ENCODE measurements at regions not wholly inside any gene's neighbourhood (a gene's known extent, or its start where the extent isn't known, plus 50 kb on each side); places are given as distances from the start of the nearest gene placed in this dataset.
A peak's percentile ranks its signal among the peaks of the same experiment; 100 is the strongest.

GRCh38 chr10:90197766-90198165, 496.4 kb downstream of the KIF20B start:
- peaks cover 10% of the 10 kb centered on the region for H3K4me1 ChIP-seq (ENCODE audit: insufficient read depth, low read length)
- no peaks in the 10 kb centered on the region for H3K36me3 ChIP-seq (ENCODE audit: insufficient read depth, low read length)
- FAIRE-seq (no peak), DNase-seq (ENCODE audit: low read depth) (peak; percentile 78)
- H3K9ac ChIP-seq (ENCODE audit: low read length) = no peak overlapping the region
- H3K9me3 ChIP-seq (ENCODE audit: insufficient read depth, low read depth, low read length) = no peaks in the 10 kb centered on the region
- Mint-ChIP-seq H3K4me3 (ENCODE audit: unreplicated experiment) (no peak overlapping the region), H3K27ac (ENCODE audit: unreplicated experiment) (no peak overlapping the region), H3K36me3 (ENCODE audit: low read depth, unreplicated experiment) (no peaks in the 10 kb centered on the region), H3K4me1 (ENCODE audit: low read depth, unreplicated experiment) (peaks cover 18% of the 10 kb centered on the region), H3K27me3 (ENCODE audit: low read depth, unreplicated experiment) (no peaks in the 10 kb centered on the region), H3K9me3 (ENCODE audit: unreplicated experiment) (no peaks in the 10 kb centered on the region)
- no peak overlapping the region for H3K4me3 ChIP-seq (ENCODE audit: insufficient read depth, low read depth, low read length)
- no peaks in the 10 kb centered on the region for H4K20me1 ChIP-seq (ENCODE audit: insufficient read depth, low read length)
- H3K27ac ChIP-seq (ENCODE audit: low read depth, low read length) = no peak overlapping the region
- TF ChIP-seq, protein P1, sequence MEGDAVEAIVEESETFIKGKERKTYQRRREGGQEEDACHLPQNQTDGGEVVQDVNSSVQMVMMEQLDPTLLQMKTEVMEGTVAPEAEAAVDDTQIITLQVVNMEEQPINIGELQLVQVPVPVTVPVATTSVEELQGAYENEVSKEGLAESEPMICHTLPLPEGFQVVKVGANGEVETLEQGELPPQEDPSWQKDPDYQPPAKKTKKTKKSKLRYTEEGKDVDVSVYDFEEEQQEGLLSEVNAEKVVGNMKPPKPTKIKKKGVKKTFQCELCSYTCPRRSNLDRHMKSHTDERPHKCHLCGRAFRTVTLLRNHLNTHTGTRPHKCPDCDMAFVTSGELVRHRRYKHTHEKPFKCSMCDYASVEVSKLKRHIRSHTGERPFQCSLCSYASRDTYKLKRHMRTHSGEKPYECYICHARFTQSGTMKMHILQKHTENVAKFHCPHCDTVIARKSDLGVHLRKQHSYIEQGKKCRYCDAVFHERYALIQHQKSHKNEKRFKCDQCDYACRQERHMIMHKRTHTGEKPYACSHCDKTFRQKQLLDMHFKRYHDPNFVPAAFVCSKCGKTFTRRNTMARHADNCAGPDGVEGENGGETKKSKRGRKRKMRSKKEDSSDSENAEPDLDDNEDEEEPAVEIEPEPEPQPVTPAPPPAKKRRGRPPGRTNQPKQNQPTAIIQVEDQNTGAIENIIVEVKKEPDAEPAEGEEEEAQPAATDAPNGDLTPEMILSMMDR (IDR thresholded peaks at IDR 0.05; ENCODE audit: insufficient read depth, low read depth, low read length) = no peak
- TF ChIP-seq EZH2 (IDR thresholded peaks at IDR 0.05; ENCODE audit: insufficient read depth, low read length) = no peak
- no peak overlapping the region for H2AFZ ChIP-seq (ENCODE audit: low read depth, low read length)
- peak overlapping the region; percentile 22 for H3K4me2 ChIP-seq (ENCODE audit: low read length)
- H3K27me3 ChIP-seq (ENCODE audit: insufficient read depth, low read length) = no peaks in the 10 kb centered on the region
- no peaks in the 10 kb centered on the region for H3K79me2 ChIP-seq (ENCODE audit: insufficient read depth, low read length)

DNA sequence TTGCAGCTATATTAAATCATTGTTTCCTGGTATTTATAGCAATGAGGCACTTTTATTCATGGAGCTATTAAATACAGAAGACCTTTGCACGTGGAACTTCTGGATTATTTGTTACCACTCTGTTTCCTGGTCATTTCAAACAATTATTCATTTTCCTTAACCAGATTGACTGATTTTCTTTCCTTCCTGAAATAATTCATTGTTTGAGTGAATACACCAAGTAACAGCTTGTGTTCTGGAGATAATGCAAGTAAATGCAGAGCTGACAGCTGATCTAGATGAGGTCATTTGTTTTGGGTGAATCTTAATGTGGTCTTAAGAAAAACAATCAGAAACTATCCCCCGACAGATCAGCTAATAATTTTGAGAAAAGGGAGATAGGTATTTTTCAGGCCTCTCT, 497.7 kb downstream of the KIF20B start:
- Histone ChIP-seq H3K4me2 (ENCODE audit: low read length) (no peak overlapping the region), H4K20me1 (ENCODE audit: insufficient read depth, low read length) (no peaks in the 10 kb centered on the region), H2AFZ (ENCODE audit: low read depth, low read length) (no peak overlapping the region), H3K9me3 (ENCODE audit: insufficient read depth, low read depth, low read length) (no peaks in the 10 kb centered on the region), H3K27me3 (ENCODE audit: insufficient read depth, low read length) (no peaks in the 10 kb centered on the region), H3K9ac (ENCODE audit: low read length) (no peak overlapping the region), H3K4me3 (ENCODE audit: insufficient read depth, low read depth, low read length) (no peak overlapping the region), H3K4me1 (ENCODE audit: insufficient read depth, low read length) (peaks cover 6% of the 10 kb centered on the region), H3K79me2 (ENCODE audit: insufficient read depth, low read length) (no peaks in the 10 kb centered on the region), H3K27ac (ENCODE audit: low read depth, low read length) (no peak overlapping the region), H3K36me3 (ENCODE audit: insufficient read depth, low read length) (no peaks in the 10 kb centered on the region)
- TF ChIP-seq, protein P1 (IDR thresholded peaks at IDR 0.05; ENCODE audit: insufficient read depth, low read depth, low read length) = no peak
- TF ChIP-seq EZH2 (IDR thresholded peaks at IDR 0.05; ENCODE audit: insufficient read depth, low read length) = no peak
- Mint-ChIP-seq H3K36me3 (ENCODE audit: low read depth, unreplicated experiment) (no peaks in the 10 kb centered on the region), H3K9me3 (ENCODE audit: unreplicated experiment) (no peaks in the 10 kb centered on the region), H3K27ac (ENCODE audit: unreplicated experiment) (no peak overlapping the region), H3K4me1 (ENCODE audit: low read depth, unreplicated experiment) (peaks cover 12% of the 10 kb centered on the region), H3K4me3 (ENCODE audit: unreplicated experiment) (no peak overlapping the region), H3K27me3 (ENCODE audit: low read depth, unreplicated experiment) (no peaks in the 10 kb centered on the region)
- FAIRE-seq = no peak
- no peak for DNase-seq (ENCODE audit: low read depth)

- H2AFZ ChIP-seq (ENCODE audit: low read depth, low read length) = no peak overlapping the region
- FAIRE-seq = no peak
Observed at GRCh38 chr10:90199513-90199912, 498.1 kb downstream of the KIF20B start.

More at GRCh38 chr10:90199513-90199912, 498.1 kb downstream of the KIF20B start:
- no peak for DNase-seq (ENCODE audit: low read depth)
- TF ChIP-seq, protein P1 (IDR thresholded peaks at IDR 0.05; ENCODE audit: insufficient read depth, low read depth, low read length) = no peak
- TF ChIP-seq EZH2 (IDR thresholded peaks at IDR 0.05; ENCODE audit: insufficient read depth, low read length) = no peak
- Histone ChIP-seq H3K27ac (ENCODE audit: low read depth, low read length) (no peak overlapping the region), H4K20me1 (ENCODE audit: insufficient read depth, low read length) (no peaks in the 10 kb centered on the region), H3K4me3 (ENCODE audit: insufficient read depth, low read depth, low read length) (no peak overlapping the region), H3K9ac (ENCODE audit: low read length) (no peak overlapping the region), H3K9me3 (ENCODE audit: insufficient read depth, low read depth, low read length) (no peaks in the 10 kb centered on the region), H3K4me2 (ENCODE audit: low read length) (no peak overlapping the region), H3K4me1 (ENCODE audit: insufficient read depth, low read length) (peaks cover 4% of the 10 kb centered on the region), H3K36me3 (ENCODE audit: insufficient read depth, low read length) (no peaks in the 10 kb centered on the region), H3K27me3 (ENCODE audit: insufficient read depth, low read length) (no peaks in the 10 kb centered on the region), H3K79me2 (ENCODE audit: insufficient read depth, low read length) (no peaks in the 10 kb centered on the region)
- Mint-ChIP-seq H3K27ac (ENCODE audit: unreplicated experiment) (no peak overlapping the region), H3K9me3 (ENCODE audit: unreplicated experiment) (no peaks in the 10 kb centered on the region), H3K4me3 (ENCODE audit: unreplicated experiment) (no peak overlapping the region), H3K4me1 (ENCODE audit: low read depth, unreplicated experiment) (peaks cover 12% of the 10 kb centered on the region), H3K27me3 (ENCODE audit: low read depth, unreplicated experiment) (no peaks in the 10 kb centered on the region), H3K36me3 (ENCODE audit: low read depth, unreplicated experiment) (no peaks in the 10 kb centered on the region)
